Gastroesophageal sphincter (tissue), 4 donors: ENCODE measurements at regions not wholly inside any gene's neighbourhood (a gene's known extent, or its start where the extent isn't known, plus 50 kb on each side); places are given as distances from the start of the nearest gene placed in this dataset.

Experiments used
- ATAC-seq: fragments of 150-250 bp; one replicate; pipeline ENCODE4 v1.9.1; 2016; ENCODE audit warnings: mild to moderate bottlenecking, moderate library complexity
- H3K27ac ChIP-seq, 4 donors: fragments of 200-600 bp; sonication (generic) in 3 of 4; 1 replicate in 3 of 4; 2 replicates in 1 of 4; pipeline ENCODE4 v1.5.1; 2016 to 2019
- H3K27me3 ChIP-seq: fragments of 200-600 bp; sonication (generic); one replicate; pipeline ENCODE4 v1.5.1; 2019
- H3K36me3 ChIP-seq, 2 donors: fragments of 200-600 bp; sonication (generic); one replicate each; pipeline ENCODE4 v1.5.1; 2019; ENCODE audit warnings: control low read depth in 1 of 2
- H3K4me1 ChIP-seq, 3 donors: fragments of 200-600 bp; sonication (generic); 1 replicate in 2 of 3; 2 replicates in 1 of 3; pipeline ENCODE4 v1.5.1; 2016 to 2019; ENCODE audit warnings: control low read depth in 2 of 3
- H3K4me3 ChIP-seq, 2 donors: fragments of 200-600 bp; sonication (generic); one replicate each; pipeline ENCODE4 v1.5.1; 2019; ENCODE audit warnings: mild to moderate bottlenecking in 1 of 2, moderate library complexity in 1 of 2
- H3K9me3 ChIP-seq, 3 donors: fragments of 200-600 bp; sonication (generic); one replicate each; pipeline ENCODE4 v1.5.1; 2017 to 2019; ENCODE audit warnings: control low read depth in 2 of 3
- EP300 ChIP-seq: sonication (generic); formaldehyde crosslinking; IDR thresholded peaks from one replicate; pipeline ENCODE4 v1.6.1; 2017; ENCODE audit warnings: antibody characterized with exemption, mild to moderate bottlenecking
- POLR2A ChIP-seq, 2 donors: fragments of 450-650 bp; IDR thresholded peaks; one replicate each; pipeline ENCODE4 v1.6.1; 2017; ENCODE audit warnings: antibody characterized with exemption in 2 of 2, mild to moderate bottlenecking in 2 of 2, moderate library complexity in 1 of 2
- POLR2AphosphoS5 ChIP-seq: sonication (generic); formaldehyde crosslinking; IDR thresholded peaks from one replicate; pipeline ENCODE4 v1.6.1; 2017; ENCODE audit warnings: antibody characterized with exemption
- WGBS, 2 donors: methylation state at CpG; one replicate each; pipeline ENCODE4 v1.1.5; 2018; ENCODE audit warnings: low coverage in 1 of 2; 5-methylcytosine and 5-hydroxymethylcytosine counted together
- TF ChIP-seq, protein P1 (sequence below), 4 experiments: fragments of 200-600 bp in 2 of 4; fragments of 450-650 bp in 2 of 4; sonication (generic) in 1 of 4; IDR thresholded peaks; one replicate each; pipeline ENCODE4 v1.5.1; 2017 to 2019; ENCODE audit warnings: antibody characterized with exemption in 4 of 4, mild to moderate bottlenecking in 2 of 4, moderate library complexity in 2 of 4

DNA sequence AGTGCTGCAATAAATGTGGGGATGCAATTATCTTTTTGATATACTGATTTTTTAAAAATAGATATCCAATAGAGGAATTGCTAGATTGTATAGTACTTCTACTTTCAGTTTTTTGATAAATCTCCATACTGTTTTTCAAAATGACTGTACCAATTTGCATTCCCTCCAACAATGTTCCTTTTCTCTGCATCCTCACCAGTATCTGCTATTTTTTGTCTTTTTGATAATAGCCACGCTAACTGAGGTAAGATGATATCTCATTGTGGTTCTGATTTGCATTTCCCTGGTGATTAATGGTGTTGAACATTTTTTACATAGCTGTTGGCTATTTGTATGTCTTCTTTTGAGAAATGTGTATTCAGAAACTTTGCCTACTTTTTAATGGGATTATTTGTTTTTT lies 217.7 kb upstream of the MTPN start:
- H3K27ac ChIP-seq: no peak overlapping the region
- TF ChIP-seq POLR2AphosphoS5: no peak
- TF ChIP-seq, protein P1, sequence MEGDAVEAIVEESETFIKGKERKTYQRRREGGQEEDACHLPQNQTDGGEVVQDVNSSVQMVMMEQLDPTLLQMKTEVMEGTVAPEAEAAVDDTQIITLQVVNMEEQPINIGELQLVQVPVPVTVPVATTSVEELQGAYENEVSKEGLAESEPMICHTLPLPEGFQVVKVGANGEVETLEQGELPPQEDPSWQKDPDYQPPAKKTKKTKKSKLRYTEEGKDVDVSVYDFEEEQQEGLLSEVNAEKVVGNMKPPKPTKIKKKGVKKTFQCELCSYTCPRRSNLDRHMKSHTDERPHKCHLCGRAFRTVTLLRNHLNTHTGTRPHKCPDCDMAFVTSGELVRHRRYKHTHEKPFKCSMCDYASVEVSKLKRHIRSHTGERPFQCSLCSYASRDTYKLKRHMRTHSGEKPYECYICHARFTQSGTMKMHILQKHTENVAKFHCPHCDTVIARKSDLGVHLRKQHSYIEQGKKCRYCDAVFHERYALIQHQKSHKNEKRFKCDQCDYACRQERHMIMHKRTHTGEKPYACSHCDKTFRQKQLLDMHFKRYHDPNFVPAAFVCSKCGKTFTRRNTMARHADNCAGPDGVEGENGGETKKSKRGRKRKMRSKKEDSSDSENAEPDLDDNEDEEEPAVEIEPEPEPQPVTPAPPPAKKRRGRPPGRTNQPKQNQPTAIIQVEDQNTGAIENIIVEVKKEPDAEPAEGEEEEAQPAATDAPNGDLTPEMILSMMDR (IDR thresholded peaks at IDR 0.05): no peak
- TF ChIP-seq POLR2A (IDR thresholded peaks at IDR 0.05): no peak
- TF ChIP-seq EP300: no peak
- H3K4me1 ChIP-seq: no peaks in the 10 kb centered on the region
- no peaks in the 10 kb centered on the region for H3K36me3 ChIP-seq
- H3K4me3 ChIP-seq: no peak overlapping the region
- no peaks in the 10 kb centered on the region for H3K27me3 ChIP-seq
- 88 to 92% methylated on average over 1 of the region's 1 CpG for WGBS, 2 donors
- peaks cover 0 to 44% (median 0%) of the 10 kb centered on the region in 3 donors for H3K9me3 ChIP-seq
- ATAC-seq: no peak

DNA sequence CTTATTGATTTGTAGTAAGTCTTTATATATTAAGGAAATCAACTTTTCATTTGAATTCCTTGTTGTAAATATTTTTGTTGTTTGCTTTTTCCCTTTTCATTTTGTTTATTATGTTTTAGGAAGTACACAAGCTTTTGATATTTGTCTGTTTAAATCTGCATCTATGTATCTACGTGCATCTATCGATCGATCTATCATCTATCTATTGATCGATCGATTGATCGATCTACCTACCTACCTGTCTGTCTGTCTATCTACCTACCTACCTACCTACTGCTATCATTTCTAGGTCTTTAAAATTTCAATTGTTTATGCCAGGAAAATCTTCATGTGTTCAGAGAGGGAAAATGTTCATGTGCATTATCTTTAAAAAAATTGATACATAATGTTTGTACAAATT lies 216.8 kb upstream of the MTPN start:
- TF ChIP-seq POLR2AphosphoS5 (no peak), EP300 (no peak), POLR2A (IDR thresholded peaks at IDR 0.05) (no peak)
- TF ChIP-seq, protein P1 (IDR thresholded peaks at IDR 0.05): no peak
- H3K27me3 ChIP-seq: no peaks in the 10 kb centered on the region

DNA sequence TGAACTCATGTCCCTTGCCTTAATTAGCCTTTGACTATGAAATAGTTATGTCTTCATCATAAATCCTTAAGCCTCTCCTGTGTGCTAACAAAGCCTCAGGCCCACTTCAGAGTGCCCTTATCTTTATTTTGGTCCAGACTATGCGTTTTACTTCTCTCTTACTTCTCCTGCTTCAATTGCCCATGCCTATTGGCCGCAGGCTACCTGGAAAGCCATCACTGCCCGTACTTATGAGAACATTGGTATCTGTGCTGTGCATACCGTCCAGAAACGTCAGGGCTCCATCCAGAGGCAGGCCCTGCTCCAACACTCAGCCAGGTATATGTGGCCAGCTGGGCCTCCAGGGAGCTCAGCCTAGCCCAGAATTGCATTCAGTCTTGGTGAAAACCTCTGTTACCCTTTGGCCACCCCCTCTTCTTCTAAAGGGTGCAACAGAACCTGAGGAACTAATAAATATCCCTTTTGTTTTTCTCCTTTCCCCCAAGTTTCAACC lies 212.4 kb upstream of the MTPN start:
- TF ChIP-seq, protein P1 (IDR thresholded peaks at IDR 0.05): no peak
- no peak for TF ChIP-seq POLR2A (IDR thresholded peaks at IDR 0.05)
- TF ChIP-seq POLR2AphosphoS5: no peak
- TF ChIP-seq EP300: no peak
- H3K27me3 ChIP-seq: no peaks in the 10 kb centered on the region
- ATAC-seq: no peak
- 60 to 85% methylated on average over 1 to 4 of the region's 5 CpGs for WGBS, 2 donors
- no peaks in the 10 kb centered on the region for H3K9me3 ChIP-seq
- no peak overlapping the region for H3K27ac ChIP-seq
- H3K4me3 ChIP-seq: no peak overlapping the region
- no peaks in the 10 kb centered on the region for H3K36me3 ChIP-seq
- H3K4me1 ChIP-seq: no peaks in the 10 kb centered on the region

More for the DNA sequence above, 216.8 kb upstream of the MTPN start:
- no peak overlapping the region for H3K4me3 ChIP-seq
- no peaks in the 10 kb centered on the region for H3K4me1 ChIP-seq
- ATAC-seq: no peak
- H3K36me3 ChIP-seq: no peaks in the 10 kb centered on the region
- no peak overlapping the region for H3K27ac ChIP-seq
- H3K9me3 ChIP-seq: peaks cover 0 to 36% (median 0%) of the 10 kb centered on the region in 3 donors
- WGBS, 2 donors: 88 to 91% methylated on average over 4 to 6 of the region's 6 CpGs

DNA sequence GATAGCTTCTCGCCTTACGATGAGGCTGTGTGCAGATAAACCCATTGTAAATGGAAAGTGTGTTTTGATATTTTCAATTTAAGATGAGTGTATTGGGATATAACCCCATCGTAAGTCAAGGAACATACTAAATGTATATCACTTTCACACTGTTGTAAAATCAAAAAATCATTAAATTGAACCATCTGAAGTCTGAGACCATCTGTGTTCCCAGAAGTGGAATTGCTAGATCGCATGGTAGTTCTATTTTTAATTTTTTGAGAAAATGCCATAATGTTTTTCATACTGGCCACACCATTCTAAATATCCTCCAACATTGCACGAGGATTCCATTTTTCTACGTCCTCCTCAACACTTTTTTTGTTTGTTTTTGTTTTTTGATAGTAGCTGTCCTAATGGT lies 209.1 kb upstream of the MTPN start:
- Histone ChIP-seq H3K27ac (no peak overlapping the region), H3K4me1 (no peaks in the 10 kb centered on the region), H3K27me3 (no peaks in the 10 kb centered on the region), H3K9me3 (no peaks in the 10 kb centered on the region), H3K4me3 (no peak overlapping the region), H3K36me3 (no peaks in the 10 kb centered on the region)
- no peak for TF ChIP-seq POLR2AphosphoS5
- TF ChIP-seq, protein P1 (IDR thresholded peaks at IDR 0.05): no peak
- TF ChIP-seq EP300: no peak
- no peak for TF ChIP-seq POLR2A (IDR thresholded peaks at IDR 0.05)
- 87 to 95% methylated on average over 6 of the region's 6 CpGs for WGBS, 2 donors
- no peak for ATAC-seq

DNA sequence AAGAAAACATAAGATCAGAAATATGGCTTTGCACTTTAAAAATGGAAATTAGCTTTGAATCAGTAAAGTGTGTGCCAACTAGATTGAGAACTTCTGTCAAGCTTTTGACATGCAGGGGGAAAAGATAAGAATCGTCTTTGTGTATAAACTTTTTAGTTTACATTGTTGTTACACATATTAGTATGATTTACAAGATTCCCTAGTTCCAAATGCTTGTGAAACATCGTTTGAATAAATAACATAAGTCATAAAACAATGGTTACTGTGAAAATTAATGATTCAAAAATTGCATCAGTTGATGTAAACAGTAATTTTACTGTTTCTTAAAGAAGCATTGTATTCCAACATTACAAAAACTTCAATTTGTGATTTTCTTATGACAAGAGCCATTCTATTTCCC lies 207.6 kb upstream of the MTPN start:
- H3K4me3 ChIP-seq: no peak overlapping the region
- no peak for ATAC-seq
- H3K27ac ChIP-seq: no peak overlapping the region
- H3K4me1 ChIP-seq: no peaks in the 10 kb centered on the region
- no peaks in the 10 kb centered on the region for H3K36me3 ChIP-seq
- no peaks in the 10 kb centered on the region for H3K27me3 ChIP-seq
- no peaks in the 10 kb centered on the region for H3K9me3 ChIP-seq
- TF ChIP-seq, protein P1 (IDR thresholded peaks at IDR 0.05): no peak
- TF ChIP-seq EP300 (no peak), POLR2AphosphoS5 (no peak), POLR2A (IDR thresholded peaks at IDR 0.05) (no peak)
- WGBS, 2 donors: 13 to 25% methylated on average over 2 of the region's 2 CpGs
